ENCODE measurements at regions not wholly inside any gene's neighbourhood (a gene's known extent, or its start where the extent isn't known, plus 50 kb on each side); places are given as distances from the start of the nearest gene placed in this dataset.

- TF ChIP-seq GATA2 (IDR thresholded peaks at IDR 0.05; ENCODE audit: low read depth, low read length), result no peak
- no peak for TF ChIP-seq GATA3 (IDR thresholded peaks at IDR 0.05; ENCODE audit: low read depth, low read length)
Observed at GRCh38 chr11:122242731-122243130, 126.7 kb upstream of the BLID start.

Data from SH-SY5Y (cell line).